ENCODE measurements at regions not wholly inside any gene's neighbourhood (a gene's known extent, or its start where the extent isn't known, plus 50 kb on each side); places are given as distances from the start of the nearest gene placed in this dataset.

GRCh38 chr10:78737883-78738856, 330.6 kb upstream of the ZMIZ1 start:
- BruUV-seq (replicated peaks) = no TSS peak
- no peak overlapping the region for H3K4me2 ChIP-seq (ENCODE audit: low read length)
- no peak overlapping the region for H3K4me3 ChIP-seq (ENCODE audit: low read depth, low read length, poor library complexity, severe bottlenecking)
- CTCF ChIA-PET (ENCODE audit: unreplicated experiment) = no interaction called here
- DNase-seq (ENCODE audit: low spot score) = no peak
- H3K79me2 ChIP-seq (ENCODE audit: insufficient read depth, low read depth, low read length) = no peaks in the 10 kb centered on the region
- intact Hi-C loops (cut with micrococcal nuclease; ENCODE audit: unreplicated experiment) = no loop called here
- POLR2A ChIA-PET = interaction anchor here (1.0 kb wide), 1 partner anchor 80 kb away, joined by 3 read pairs; no protein-coding TSS in a partner anchor
- peaks cover 5% of the 10 kb centered on the region for H3K4me1 ChIP-seq (ENCODE audit: insufficient read depth, low read length, poor library complexity, severe bottlenecking)
- no peaks in the 10 kb centered on the region for H3K36me3 ChIP-seq (ENCODE audit: insufficient read depth, low read length)
- H3K9me3 ChIP-seq (ENCODE audit: low read length) = no peaks in the 10 kb centered on the region
- no peaks in the 10 kb centered on the region for H4K20me1 ChIP-seq (ENCODE audit: insufficient read depth, low read length)
- no peaks in the 10 kb centered on the region for H3K9me2 ChIP-seq (ENCODE audit: insufficient read depth, low read length)
- TF ChIP-seq CTCF (conservative IDR thresholded peaks at IDR 0.05; ENCODE audit: low read length) (no peak), EZH2phosphoT487 (IDR thresholded peaks at IDR 0.05; ENCODE audit: borderline replicate concordance, low read depth, low read length) (no peak)
- no peak overlapping the region for H3K27ac ChIP-seq (ENCODE audit: low read depth, low read length, poor library complexity, severe bottlenecking)
- no peak overlapping the region for H2AFZ ChIP-seq (ENCODE audit: low read length)

DNA sequence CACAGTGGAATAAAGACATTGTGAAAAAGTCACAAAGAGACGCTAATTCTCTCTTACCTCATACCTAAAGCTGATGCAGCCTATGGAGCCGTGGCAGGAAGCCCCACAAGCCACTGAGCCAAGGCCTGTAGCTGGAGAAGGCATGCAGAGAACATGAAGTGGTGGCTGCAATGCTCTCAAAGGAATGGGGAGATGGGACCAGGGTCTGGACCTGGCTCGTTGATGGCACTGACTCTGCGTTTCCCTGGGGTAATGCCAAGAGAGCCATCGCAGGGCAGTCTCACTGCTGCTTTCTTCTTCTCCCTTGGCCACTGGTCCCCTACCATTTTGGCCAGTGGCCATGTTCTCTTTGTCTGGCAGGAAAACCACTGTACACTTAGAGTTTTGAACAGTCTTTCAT, 329.9 kb upstream of the ZMIZ1 start:
- no peaks in the 10 kb centered on the region for H4K20me1 ChIP-seq (ENCODE audit: insufficient read depth, low read length)
- peaks cover 8% of the 10 kb centered on the region for H3K4me1 ChIP-seq (ENCODE audit: insufficient read depth, low read length, poor library complexity, severe bottlenecking)
- TF ChIP-seq CTCF (conservative IDR thresholded peaks at IDR 0.05; ENCODE audit: low read length) (no peak), EZH2phosphoT487 (IDR thresholded peaks at IDR 0.05; ENCODE audit: borderline replicate concordance, low read depth, low read length) (no peak)
- no peaks in the 10 kb centered on the region for H3K79me2 ChIP-seq (ENCODE audit: insufficient read depth, low read depth, low read length)
- H3K4me3 ChIP-seq (ENCODE audit: low read depth, low read length, poor library complexity, severe bottlenecking) = no peak overlapping the region
- H3K27ac ChIP-seq (ENCODE audit: low read depth, low read length, poor library complexity, severe bottlenecking) = no peak overlapping the region
- no peaks in the 10 kb centered on the region for H3K9me3 ChIP-seq (ENCODE audit: low read length)
- DNase-seq (ENCODE audit: low spot score) = no peak
- intact Hi-C loops (cut with micrococcal nuclease; ENCODE audit: unreplicated experiment) = no loop called here
- no peak overlapping the region for H2AFZ ChIP-seq (ENCODE audit: low read length)
- ChIA-PET POLR2A (no interaction called here), CTCF (ENCODE audit: unreplicated experiment) (no interaction called here)
- H3K36me3 ChIP-seq (ENCODE audit: insufficient read depth, low read length) = no peaks in the 10 kb centered on the region
- no peaks in the 10 kb centered on the region for H3K9me2 ChIP-seq (ENCODE audit: insufficient read depth, low read length)
- no TSS peak for BruUV-seq (replicated peaks)
- H3K4me2 ChIP-seq (ENCODE audit: low read length) = no peak overlapping the region

GRCh38 chr10:78739444-78740053, 329.2 kb upstream of the ZMIZ1 start:
- intact Hi-C loops (cut with micrococcal nuclease; ENCODE audit: unreplicated experiment) = loop anchor here (5.0 kb wide), 1 partner anchor 458 kb away; no protein-coding TSS in a partner anchor
- no TSS peak for BruUV-seq (replicated peaks)

More at GRCh38 chr10:78739444-78740053, 329.2 kb upstream of the ZMIZ1 start:
- H4K20me1 ChIP-seq (ENCODE audit: insufficient read depth, low read length) = no peaks in the 10 kb centered on the region
- H3K4me1 ChIP-seq (ENCODE audit: insufficient read depth, low read length, poor library complexity, severe bottlenecking) = peaks cover 8% of the 10 kb centered on the region
- H3K4me2 ChIP-seq (ENCODE audit: low read length) = no peak overlapping the region
- no peaks in the 10 kb centered on the region for H3K36me3 ChIP-seq (ENCODE audit: insufficient read depth, low read length)
- no peaks in the 10 kb centered on the region for H3K79me2 ChIP-seq (ENCODE audit: insufficient read depth, low read depth, low read length)
- DNase-seq (ENCODE audit: low spot score) = no peak
- H3K9me2 ChIP-seq (ENCODE audit: insufficient read depth, low read length) = no peaks in the 10 kb centered on the region
- H3K4me3 ChIP-seq (ENCODE audit: low read depth, low read length, poor library complexity, severe bottlenecking) = no peak overlapping the region
- POLR2A ChIA-PET = no interaction called here
- no peaks in the 10 kb centered on the region for H3K9me3 ChIP-seq (ENCODE audit: low read length)
- no peak overlapping the region for H2AFZ ChIP-seq (ENCODE audit: low read length)
- CTCF ChIA-PET (ENCODE audit: unreplicated experiment) = no interaction called here
- H3K27ac ChIP-seq (ENCODE audit: low read depth, low read length, poor library complexity, severe bottlenecking) = no peak overlapping the region
- TF ChIP-seq EZH2phosphoT487 (IDR thresholded peaks at IDR 0.05; ENCODE audit: borderline replicate concordance, low read depth, low read length) = no peak
- no peak for TF ChIP-seq CTCF (conservative IDR thresholded peaks at IDR 0.05; ENCODE audit: low read length)

Measured in OCI-LY7 (cell line).